HG03108 (cell line): ENCODE measurements at regions not wholly inside any gene's neighbourhood (a gene's known extent, or its start where the extent isn't known, plus 50 kb on each side); places are given as distances from the start of the nearest gene placed in this dataset.
"Not testable (repeated sequence)": the region's sequence is repeated elsewhere in the genome, so short reads cannot be mapped to it uniquely, and the experiment has no call there.

Experiments used
- ATAC-seq: cut with Tn5 transposase; IDR thresholded peaks from one replicate; pipeline ENCODE4 v1.9.1; 2021; ENCODE audit warnings: moderate library complexity; ENCODE audit not compliant: unreplicated experiment

- no peak for ATAC-seq
These were observed 460.5 kb upstream of the CD180 start for GRCh38 chr5:67657055-67657454.

DNA sequence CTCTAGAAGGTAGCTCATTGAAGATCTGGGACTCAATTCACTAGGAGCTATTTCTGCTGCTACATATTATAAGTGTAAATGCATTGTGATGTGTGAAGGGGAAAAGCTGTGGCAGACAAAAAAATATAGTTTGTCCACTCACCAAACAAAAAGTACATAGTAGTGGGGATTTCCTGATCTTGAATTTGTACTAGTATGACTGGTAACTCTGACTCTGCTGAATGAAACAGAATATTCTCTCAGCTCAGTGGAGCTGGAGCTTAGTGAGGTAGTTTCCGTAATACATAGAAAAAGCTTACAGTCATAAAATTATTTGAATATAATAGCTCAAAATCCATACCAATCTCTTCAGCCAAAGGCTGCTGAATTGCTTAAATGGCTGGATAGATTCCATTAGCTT is 455.6 kb upstream of the CD180 start:
- ATAC-seq = no peak

- ATAC-seq = no peak
These were observed 454.6 kb upstream of the CD180 start for GRCh38 chr5:67651180-67651579.

DNA sequence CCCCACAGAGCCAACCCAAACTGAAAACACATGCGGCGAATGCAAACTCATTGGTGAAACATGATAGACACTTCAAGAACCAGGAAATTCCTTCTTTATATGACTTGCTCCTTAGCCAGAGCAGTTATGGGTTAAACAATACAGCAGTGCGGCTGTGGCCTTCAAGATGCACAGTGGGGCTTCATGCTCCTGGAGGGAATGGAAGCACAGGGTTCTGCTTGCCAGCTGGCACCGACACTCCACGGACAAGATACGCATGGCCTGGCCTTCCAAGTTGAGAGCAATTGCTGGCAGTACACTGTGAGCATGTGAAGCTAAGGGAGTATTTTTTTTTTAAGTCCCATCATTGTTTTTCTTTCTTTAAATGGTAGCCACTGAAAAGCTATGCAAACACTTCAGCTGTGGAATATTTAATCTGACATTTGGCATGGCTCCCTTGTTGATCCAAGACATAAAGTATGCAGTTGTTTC is 451.6 kb upstream of the CD180 start:
- no peak for ATAC-seq

GRCh38 chr5:67647772-67648171 is 451.2 kb upstream of the CD180 start:
- no peak for ATAC-seq

- ATAC-seq = no peak
These were observed 447.8 kb upstream of the CD180 start for GRCh38 chr5:67644221-67644920.

- ATAC-seq = no peak
These were observed 446.9 kb upstream of the CD180 start for GRCh38 chr5:67643536-67643935.

DNA sequence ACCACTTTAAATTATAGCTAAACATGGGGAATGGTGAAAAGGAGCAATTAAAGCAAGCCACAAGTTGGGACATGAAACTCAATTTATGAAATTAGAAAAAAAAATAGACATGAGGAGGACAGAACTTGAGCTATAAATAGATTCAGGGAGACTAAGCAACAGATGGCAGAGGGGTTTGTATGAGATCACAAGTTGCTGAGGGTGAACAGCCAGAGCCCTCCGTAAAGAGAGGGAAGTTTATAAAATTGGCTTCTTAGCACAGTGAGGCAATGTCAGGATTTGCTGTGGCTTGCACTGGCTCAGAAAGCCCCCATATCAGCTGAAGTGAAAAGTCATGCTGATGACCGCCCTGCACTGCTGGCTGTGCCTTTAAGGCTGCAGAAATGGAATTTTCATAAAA is 443.4 kb upstream of the CD180 start:
- ATAC-seq = no peak

DNA sequence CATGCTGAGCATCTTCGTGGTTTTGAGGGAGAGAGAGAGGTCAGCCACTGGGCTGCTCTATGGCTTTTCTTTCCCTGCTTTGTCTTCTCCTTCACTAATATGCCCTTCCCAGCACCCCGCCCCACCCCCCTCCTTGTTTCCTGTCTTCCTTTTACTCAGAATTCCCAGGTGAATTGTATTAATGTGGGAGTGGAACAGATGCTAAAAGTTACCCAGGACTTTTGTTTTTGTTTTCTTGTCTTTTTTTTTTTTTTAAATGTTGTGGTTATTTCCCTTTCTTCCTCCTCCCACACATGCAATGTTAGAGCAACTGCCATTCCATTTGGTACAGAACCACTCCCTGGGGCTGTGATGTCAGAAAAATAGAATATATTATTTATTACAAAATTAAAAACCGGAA is 442.7 kb upstream of the CD180 start:
- no peak for ATAC-seq

DNA sequence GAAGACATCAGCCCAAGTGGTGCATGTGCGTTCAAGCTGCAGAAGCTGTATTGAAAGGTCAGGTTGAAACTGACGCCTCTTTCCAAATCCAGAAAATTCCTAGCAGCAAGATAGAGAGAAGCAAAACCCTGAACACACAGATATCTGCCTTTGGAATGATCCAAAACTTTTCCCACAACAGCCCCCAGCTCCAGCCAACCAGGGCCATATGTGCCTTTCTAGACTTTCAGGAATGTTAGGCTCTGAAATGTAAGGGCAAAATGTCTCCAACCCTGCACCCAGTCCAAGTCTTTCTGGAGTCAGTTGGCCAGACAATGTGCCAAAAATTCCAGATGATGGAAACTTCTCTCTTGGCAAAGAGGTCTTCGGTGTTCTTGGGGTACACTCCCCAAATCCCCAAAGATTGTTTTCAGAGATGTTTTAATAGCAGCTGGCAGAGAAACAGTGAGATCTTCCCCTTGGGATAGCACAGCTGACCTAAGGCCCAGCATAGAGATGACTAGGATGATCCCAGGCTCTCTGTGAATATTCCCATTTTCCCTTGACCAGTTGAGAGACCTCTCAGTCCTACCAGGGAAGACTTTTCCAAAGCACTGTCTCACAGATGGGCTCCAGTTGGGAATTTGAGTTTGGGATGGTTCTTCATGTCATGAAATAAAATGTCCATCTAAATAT is 440.4 kb upstream of the CD180 start:
- no peak for ATAC-seq

DNA sequence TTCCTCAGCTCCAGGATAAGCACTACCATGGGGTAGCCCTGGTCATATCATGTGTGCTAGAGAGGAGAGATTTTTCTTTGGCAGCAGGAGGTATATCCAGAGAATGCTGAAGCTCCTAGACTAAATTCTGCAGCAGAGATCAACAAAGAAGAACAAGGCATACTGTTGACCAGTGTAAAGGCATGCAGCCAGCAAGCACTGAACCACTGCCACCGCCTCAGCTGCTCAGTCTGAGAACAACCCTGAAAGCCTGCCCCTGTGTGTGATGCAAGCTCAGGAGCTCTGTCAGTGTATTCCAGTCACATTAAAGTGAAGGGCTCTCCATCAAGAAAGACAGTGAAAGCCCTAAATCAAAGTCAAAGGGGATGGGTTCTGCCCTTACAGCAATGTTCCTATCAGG is 439.5 kb upstream of the CD180 start:
- ATAC-seq = no peak

DNA sequence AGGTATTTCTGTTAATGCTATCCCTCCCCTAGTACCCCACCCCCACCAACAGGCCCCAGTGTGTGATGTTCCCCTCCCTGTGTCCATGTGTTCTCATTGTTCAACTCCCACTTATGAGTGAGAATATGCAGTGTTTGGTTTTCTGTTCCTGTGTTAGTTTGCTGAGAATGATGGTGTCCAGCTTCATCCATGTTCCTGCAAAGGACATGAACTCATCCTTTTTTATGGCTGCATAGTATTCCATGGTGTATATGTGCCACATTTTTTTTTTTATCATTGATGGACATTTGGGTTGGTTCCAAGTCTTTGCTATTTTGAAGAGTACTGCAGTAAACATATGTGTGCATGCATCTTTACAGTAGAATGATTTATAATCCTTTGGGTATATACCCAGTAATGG is 430.5 kb upstream of the CD180 start:
- ATAC-seq = not testable (repeated sequence)

- ATAC-seq = no peak
These were observed 426.5 kb upstream of the CD180 start for GRCh38 chr5:67623078-67623477.

- ATAC-seq = no peak
These were observed 424.1 kb upstream of the CD180 start for GRCh38 chr5:67620424-67621397.

- ATAC-seq = no peak
These were observed 423.0 kb upstream of the CD180 start for GRCh38 chr5:67619636-67620035.

GRCh38 chr5:67619235-67619634 is 422.6 kb upstream of the CD180 start:
- ATAC-seq = no peak

GRCh38 chr5:67617051-67617450 is 420.5 kb upstream of the CD180 start:
- no peak for ATAC-seq

GRCh38 chr5:67612961-67613360 is 416.4 kb upstream of the CD180 start:
- no peak for ATAC-seq

GRCh38 chr5:67610186-67610912 is 413.8 kb upstream of the CD180 start:
- no peak for ATAC-seq

DNA sequence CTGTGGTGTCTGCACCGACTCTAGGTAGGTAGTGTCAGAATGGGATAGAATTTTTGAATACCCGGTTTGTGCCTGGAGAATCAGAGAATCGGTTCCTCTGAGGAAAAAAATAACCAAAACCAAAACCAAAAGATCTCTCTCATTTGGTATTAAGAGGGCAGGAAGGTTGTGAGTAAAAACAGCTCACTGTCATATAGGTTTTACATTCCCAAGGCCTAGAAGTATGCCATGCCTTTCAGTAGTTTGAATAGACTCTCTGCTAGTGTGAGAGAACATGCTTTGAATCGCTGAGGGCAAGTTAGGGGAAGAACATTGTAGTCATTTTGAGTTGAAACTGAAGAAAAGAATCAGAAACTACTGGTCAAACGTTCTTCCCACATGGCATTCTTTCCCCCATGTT is 411.4 kb upstream of the CD180 start:
- ATAC-seq = no peak

DNA sequence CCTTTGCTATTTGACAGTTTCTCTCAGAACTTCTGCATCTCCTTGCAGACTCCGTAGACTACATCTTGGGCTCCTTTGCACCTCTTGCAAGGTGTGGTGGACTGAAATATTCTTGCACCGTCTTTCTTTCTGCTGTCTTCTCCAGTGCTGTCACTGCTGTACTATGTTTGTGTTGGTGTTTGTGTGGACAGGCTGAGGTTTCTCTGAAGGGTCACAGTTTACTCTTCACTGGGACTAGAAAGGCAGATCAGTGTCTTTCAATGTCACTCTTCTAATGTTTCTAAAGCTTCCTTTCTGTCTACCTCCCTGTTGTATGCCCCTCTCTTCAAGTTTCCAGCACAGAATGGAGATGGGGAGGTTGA is 410.0 kb upstream of the CD180 start:
- ATAC-seq = no peak
